RCC 7860 (cell line): ENCODE measurements at regions not wholly inside any gene's neighbourhood (a gene's known extent, or its start where the extent isn't known, plus 50 kb on each side); places are given as distances from the start of the nearest gene placed in this dataset.

Experiments
- DNase-seq: peaks from one replicate; pipeline ENCODE4 v3.0.0-alpha.2; 2015; ENCODE audit warnings: low spot score
- FAIRE-seq: peaks from 2 replicates; lab custom pipeline; 2012; peaks lifted over from hg19 to GRCh38; lab: Jason Lieb, UNC

GRCh38 chr6:122042380-122042779, 357.1 kb upstream of the HSF2 start:
- no peak for FAIRE-seq
- no peak for DNase-seq

DNA sequence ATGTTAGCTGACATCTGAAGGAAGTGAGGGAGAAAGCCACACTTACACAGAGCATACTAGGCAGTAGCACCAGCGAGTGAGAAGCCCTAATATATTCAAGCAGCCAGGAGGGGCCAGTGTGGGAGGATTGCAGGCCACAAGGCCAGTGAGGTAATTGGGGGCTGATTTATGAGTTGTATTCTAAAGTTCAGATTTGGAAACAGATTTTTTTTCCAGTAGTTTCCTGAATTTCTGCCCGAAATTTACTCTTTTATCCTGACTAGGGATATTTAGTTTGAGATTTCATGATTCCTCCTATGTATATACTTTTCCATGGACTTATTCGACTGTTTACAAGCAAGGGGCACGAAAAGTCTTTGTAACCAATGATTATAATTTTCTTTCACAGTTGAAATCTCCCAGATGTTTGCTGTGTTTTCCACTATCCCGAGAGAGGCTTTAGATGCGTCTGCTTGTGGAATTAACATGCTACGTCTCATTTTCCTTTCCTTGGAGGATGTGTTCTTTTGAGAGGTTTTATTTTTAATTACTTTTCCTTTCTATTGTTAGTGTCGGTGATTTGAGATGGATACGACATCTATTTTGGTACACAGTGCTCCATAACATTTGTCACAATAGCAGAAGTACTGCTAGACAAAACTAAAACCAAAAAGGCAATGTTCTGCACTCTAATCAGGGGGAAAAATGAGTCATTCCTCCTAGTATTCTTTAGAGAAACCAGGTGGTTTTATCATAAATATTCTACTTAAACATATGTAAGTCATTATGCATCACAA, 356.3 kb upstream of the HSF2 start:
- DNase-seq (no peak), FAIRE-seq (no peak)

- DNase-seq (no peak), FAIRE-seq (no peak)
Measured at GRCh38 chr6:122048570-122048969, 350.9 kb upstream of the HSF2 start.

DNA sequence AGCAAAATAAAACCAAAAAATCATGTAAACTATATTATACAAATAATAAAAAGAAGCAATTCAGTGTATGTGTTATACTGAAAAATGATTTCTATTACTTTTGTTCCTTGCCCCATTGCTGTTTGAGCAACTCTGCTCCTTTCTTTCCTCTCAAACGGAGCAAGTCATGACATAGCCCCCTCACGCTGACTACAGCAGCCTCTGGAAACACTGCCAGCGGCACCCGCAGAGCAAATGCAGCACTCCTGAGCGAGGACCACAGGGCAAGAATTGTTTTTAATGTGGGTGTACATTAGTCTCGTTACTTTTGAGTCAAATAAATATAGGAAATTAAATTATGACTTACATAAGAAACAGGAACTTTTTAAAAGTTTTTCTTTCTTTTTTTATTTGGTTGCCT, 350.1 kb upstream of the HSF2 start:
- no peak for DNase-seq
- no peak for FAIRE-seq

DNA sequence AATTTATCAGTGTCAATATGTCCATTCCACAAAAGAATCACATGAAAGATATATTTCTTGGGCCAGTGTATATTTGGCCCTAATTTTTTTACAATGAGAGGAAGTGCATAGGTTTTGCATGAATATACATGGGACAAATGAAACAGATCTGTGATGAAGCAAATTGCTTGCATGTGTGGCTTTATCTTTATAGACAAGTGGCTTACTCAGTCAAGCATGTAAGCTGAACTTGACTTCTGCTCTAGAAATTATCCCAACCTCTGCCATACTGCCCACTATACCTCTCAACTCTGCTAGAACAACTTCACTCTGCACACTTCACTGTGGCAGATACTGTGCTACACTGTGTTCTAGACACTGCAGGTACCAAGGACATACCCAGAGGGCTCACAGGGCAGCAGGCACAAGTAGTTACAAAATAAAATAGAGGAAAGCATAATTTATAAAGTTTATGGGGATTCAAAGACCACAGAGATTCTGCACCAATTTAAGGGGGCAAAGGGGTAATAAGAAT, 349.2 kb upstream of the HSF2 start:
- FAIRE-seq (no peak), DNase-seq (no peak)

- FAIRE-seq (no peak), DNase-seq (no peak)
Measured at GRCh38 chr6:122052346-122052900, 347.0 kb upstream of the HSF2 start.

- DNase-seq (no peak), FAIRE-seq (no peak)
Measured at GRCh38 chr6:122059918-122060317, 339.5 kb upstream of the HSF2 start.

DNA sequence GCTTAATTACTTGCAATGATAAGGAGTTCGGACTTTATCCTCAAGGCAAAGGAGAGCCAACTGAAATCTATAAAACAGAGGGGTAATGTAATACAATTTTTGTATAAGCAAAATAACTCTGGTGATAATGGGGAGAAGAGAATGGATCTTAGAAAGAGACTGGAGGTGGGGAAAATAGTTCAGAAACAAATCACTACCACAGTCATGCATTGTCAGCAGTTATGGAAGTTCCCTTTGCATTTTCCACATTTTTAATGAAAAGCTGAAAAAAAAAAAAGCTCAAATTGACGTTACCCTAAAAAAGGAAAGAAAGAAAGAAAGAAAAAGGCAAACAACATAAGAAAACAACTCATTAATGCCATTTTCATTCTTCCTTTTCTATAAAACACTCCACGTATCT, 337.6 kb upstream of the HSF2 start:
- FAIRE-seq (no peak), DNase-seq (no peak)

GRCh38 chr6:122063076-122063475, 336.4 kb upstream of the HSF2 start:
- no peak for DNase-seq
- no peak for FAIRE-seq

- FAIRE-seq, result no peak
- DNase-seq, result no peak
Measured at GRCh38 chr6:122063761-122064160, 335.7 kb upstream of the HSF2 start.

- DNase-seq, result no peak
- no peak for FAIRE-seq
Measured at GRCh38 chr6:122066200-122066599, 333.3 kb upstream of the HSF2 start.

DNA sequence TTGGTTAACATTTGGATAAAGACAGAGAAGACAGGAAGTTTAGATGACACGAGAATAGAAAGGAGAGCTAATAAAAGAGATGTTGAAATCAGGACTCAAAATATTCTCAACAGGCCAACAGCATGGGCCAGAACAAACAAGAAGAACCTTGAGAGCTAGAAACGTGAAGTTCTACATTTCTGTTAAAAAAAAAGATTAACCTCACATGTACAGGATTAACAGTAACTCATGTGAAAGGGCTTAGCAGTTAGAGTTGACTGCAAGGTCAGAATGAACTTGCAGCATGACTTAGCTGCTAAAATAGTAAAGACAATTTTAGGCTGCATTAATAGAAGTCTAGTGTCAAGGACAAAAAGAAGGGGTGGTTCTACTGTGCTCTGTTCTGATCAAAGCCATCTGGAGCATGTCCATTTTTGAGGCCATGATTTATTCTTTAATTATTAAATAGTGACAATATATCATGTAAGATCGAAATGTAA, 331.1 kb upstream of the HSF2 start:
- no peak for FAIRE-seq
- DNase-seq, result no peak

DNA sequence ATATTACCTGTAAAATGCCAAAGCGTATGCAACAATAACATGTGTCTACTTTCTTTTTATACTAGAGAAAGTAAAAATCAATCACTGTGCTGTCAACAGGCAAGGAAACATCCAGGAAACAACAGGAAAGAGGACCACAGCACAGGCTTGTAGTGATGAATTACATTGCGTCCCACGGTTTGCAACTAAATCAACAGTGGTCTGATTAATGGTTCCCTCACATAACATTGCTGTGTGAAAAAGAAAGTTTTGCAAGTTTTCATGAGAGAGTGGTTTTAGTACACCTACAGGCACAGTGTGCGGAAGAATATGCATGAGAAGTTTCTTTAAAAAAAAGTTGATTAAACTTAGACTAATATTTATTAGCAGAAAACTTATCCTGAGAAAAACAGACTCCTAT, 329.5 kb upstream of the HSF2 start:
- DNase-seq (no peak), FAIRE-seq (no peak)

- DNase-seq (no peak), FAIRE-seq (no peak)
Measured at GRCh38 chr6:122072014-122072647, 327.3 kb upstream of the HSF2 start.

GRCh38 chr6:122075084-122075838, 324.2 kb upstream of the HSF2 start:
- FAIRE-seq (no peak), DNase-seq (no peak)

- FAIRE-seq, result no peak
- no peak for DNase-seq
Measured at GRCh38 chr6:122075917-122076316, 323.5 kb upstream of the HSF2 start.

DNA sequence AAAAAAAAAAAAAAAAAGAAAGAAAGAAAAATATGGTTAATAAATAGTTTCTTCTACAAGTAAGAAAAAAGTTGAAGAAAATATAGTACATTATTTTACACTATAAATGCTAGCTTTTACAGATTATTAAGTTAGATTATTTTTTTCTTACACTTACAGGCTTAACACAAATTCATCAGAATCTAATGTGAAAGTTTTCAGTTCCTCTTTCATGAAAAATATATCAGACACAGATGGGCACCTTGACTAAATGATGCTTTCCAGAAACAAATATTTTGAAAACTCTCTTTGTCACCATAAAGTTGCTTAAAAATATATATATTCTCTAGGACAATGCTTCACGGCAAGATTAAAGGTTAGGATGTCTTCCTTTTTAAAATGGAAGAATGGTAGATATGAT, 321.8 kb upstream of the HSF2 start:
- no peak for FAIRE-seq
- DNase-seq, result no peak

DNA sequence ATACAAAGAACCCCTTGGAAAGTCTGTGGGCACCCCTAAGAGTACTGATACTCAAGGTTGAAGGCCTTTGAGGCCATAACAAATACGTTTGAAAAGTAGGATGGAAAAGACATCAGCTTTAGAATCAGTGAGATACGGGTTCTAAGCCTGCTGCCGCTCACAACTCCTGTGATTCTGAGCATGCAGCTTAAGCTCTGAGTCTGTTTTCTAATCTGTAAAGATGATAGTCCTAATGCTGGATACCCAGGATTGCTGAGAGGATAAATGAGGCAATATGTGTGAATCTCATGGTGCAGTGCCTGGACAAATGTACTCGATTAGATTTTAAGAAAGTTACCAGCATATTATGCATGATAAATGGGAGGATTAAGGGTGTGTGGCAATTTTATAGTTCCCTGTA, 321.0 kb upstream of the HSF2 start:
- FAIRE-seq (no peak), DNase-seq (no peak)

- FAIRE-seq (no peak), DNase-seq (no peak)
Measured at GRCh38 chr6:122079916-122080315, 319.5 kb upstream of the HSF2 start.

GRCh38 chr6:122081921-122082320, 317.5 kb upstream of the HSF2 start:
- no peak for FAIRE-seq
- DNase-seq, result no peak

GRCh38 chr6:122082370-122082769, 317.1 kb upstream of the HSF2 start:
- DNase-seq (no peak), FAIRE-seq (no peak)
